Fibroblast of skin of left biceps (primary cell): ENCODE measurements at regions not wholly inside any gene's neighbourhood (a gene's known extent, or its start where the extent isn't known, plus 50 kb on each side); places are given as distances from the start of the nearest gene placed in this dataset.
"Not testable (repeated sequence)": the region's sequence is repeated elsewhere in the genome, so short reads cannot be mapped to it uniquely, and the experiment has no call there.

Source experiments
- DNase-seq, 2 experiments: peaks; one replicate each; pipeline ENCODE4 v3.0.0-alpha.2; 2013; ENCODE audit warnings: low read depth in 2 of 2

DNA sequence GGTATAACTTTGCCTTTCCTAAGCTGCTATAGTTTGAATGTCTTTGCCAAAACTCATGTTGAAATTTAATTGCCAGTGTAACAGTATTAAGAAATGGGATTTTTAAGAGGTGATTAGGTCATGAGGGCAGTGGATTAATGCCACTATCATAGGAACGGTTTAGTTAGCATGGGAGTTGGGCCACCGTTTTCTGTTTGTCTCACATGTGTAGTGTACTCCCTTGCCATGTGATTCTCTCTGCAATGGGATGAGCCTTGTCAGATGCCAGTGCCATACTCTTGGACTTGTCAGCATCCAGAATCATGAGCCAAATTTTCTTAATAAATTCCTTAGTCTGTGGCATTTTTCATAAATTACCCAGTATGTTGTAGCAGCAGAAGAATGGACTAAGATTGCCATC is 388.9 kb upstream of the RGPD4 start:
- DNase-seq = no peak

- DNase-seq = no peak
Measured at GRCh38 chr2:107448160-107448559, 378.5 kb upstream of the RGPD4 start.

DNA sequence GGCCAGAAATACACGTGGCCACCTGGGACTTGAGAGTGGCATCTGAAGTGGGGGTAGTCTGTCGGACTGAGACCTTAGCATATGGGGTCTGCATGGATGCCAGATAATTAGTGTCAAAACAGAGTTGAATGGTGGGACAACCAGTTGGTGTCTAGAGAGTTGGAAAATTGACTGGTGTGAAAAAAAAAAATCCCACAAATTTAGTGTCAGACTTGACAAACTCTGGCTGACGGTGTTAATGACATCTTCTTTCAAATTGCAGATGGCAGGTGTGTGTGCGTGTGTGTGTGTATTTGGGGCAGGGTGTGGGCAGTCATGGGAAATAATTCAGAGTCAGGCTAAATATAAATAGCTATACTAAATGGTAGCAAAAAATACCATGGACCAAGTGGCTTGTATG is 365.4 kb upstream of the RGPD4 start:
- no peak for DNase-seq

DNA sequence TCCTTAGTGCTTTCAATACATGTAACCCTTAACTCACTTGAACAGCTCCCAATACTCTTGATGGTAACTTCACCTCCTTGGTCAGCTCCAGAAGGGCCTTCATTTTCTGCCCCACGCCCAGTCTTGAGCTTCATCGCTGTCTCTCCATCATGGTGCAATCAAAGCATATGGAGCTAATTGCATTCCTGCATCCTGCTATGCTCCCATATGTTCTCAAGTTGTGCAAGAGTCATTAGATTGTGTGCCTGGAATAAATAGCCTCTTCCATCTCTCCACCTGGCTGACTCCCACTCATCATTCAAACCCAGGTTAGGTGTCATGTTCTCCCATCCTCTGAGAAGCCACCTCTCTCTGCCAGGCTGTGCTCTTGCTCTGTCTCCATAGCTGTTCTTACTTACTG is 364.5 kb upstream of the RGPD4 start:
- DNase-seq = no peak

GRCh38 chr2:107466241-107466640 is 360.5 kb upstream of the RGPD4 start:
- DNase-seq = no peak

GRCh38 chr2:107466984-107467773 is 359.5 kb upstream of the RGPD4 start:
- DNase-seq = no peak

GRCh38 chr2:107469437-107469995 is 357.2 kb upstream of the RGPD4 start:
- DNase-seq = no peak

- DNase-seq = no peak
Measured at GRCh38 chr2:107473150-107473549, 353.5 kb upstream of the RGPD4 start.

DNA sequence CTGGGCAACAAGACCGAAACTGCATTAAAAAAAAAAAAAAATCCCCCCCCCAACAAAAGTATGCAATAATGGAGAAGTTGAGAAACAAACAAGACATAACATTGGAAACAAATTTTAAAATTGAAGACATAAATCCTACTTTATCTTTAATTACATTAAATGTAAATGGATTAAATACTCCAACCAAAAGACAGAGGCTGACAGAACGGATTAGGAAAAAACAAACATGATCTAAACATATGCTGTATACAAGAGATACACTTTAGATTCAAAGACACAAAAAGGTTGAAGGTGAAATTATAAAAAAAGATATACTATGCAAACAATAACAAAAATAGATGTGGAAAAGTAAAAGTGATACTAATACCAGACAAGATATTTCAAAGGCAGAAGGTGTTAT is 350.8 kb upstream of the RGPD4 start:
- DNase-seq = no peak

DNA sequence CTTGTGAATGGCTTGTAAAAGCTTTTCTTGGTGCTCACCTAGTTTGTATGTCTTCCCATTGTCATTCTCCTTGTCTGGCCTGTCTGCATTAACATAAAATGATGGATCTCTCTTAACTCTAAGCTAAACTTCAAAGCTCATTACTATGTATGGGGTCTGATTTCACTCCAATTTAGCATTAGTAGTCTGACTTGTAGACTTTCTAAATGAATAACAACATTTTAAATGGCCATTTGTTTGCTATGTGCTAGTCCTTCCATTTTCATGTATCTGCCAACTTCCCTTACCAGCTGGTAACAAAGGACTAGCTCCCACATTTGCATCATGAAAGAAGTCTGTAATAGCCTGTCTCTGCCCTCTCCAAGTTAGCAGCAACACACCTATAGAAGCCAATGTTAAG is 324.2 kb upstream of the RGPD4 start:
- no peak for DNase-seq

GRCh38 chr2:107511970-107512789 is 314.5 kb upstream of the RGPD4 start:
- no peak for DNase-seq

- DNase-seq = peak; percentile 19 to 27
Measured at GRCh38 chr2:107525406-107525805, 301.3 kb upstream of the RGPD4 start.

DNA sequence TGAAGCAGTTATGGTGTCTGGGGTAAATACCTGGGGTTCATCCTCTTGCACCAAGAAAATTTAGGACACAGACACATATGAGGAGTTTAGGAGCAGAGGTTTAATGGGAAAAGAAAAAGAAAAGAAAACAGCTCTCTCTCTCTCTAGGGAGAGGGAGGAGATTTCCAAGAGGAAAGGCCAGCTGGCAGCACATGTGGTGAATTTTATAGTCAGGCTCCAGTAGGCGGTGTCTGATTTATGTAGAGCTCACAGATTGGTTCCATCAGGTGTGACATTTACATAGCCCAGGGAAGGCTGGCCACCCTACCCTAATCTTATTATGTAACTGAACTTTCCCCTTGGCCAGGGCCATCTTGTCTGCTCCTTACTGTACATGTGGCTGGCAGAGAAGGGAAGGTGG is 297.5 kb upstream of the RGPD4 start:
- DNase-seq = no peak

DNA sequence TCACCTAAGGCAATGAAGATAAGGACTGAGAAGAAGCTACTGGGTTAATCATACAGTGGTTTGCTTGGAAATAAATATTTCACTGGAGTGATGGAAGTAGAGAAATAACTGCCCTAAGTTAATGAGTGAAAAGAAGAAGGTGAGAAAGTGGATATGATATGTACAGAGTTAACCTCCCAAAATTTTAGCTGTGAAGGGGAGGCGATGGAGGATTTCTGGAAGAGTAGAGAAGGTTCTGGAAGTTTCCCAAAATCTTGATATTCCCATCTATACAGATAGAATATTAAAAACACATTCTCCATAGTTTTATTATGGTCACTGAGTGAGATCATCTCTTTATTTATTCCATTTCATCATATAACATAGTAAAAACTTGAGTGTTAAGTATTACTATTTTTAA is 296.6 kb upstream of the RGPD4 start:
- DNase-seq = no peak

- no peak for DNase-seq
Measured at GRCh38 chr2:107534926-107535325, 291.8 kb upstream of the RGPD4 start.

- DNase-seq = not testable (repeated sequence)
Measured at GRCh38 chr2:107535905-107536689, 290.6 kb upstream of the RGPD4 start.

- no peak for DNase-seq
Measured at GRCh38 chr2:107542314-107542740, 284.4 kb upstream of the RGPD4 start.

- no peak for DNase-seq
Measured at GRCh38 chr2:107543793-107544192, 282.9 kb upstream of the RGPD4 start.

DNA sequence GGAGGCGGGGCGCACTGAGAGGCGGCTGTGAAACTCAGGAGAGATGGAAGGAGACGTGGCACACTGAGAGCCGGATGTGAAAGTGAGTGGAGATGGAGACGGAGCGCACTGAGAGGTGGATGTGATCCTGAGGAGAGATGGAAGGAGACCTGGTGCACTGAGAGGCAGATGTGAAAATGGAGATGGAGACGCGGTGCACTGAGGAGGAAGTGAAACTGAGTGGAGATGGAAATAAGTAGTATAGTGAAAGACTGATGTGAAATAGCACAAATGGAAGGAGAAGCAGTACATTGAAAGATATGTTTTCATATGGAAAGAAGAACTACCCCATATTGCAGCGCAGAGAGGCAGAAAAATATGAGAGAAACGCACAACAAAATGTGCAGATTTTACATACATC is 281.6 kb upstream of the RGPD4 start:
- no peak for DNase-seq

GRCh38 chr2:107545851-107546250 is 280.8 kb upstream of the RGPD4 start:
- no peak for DNase-seq

DNA sequence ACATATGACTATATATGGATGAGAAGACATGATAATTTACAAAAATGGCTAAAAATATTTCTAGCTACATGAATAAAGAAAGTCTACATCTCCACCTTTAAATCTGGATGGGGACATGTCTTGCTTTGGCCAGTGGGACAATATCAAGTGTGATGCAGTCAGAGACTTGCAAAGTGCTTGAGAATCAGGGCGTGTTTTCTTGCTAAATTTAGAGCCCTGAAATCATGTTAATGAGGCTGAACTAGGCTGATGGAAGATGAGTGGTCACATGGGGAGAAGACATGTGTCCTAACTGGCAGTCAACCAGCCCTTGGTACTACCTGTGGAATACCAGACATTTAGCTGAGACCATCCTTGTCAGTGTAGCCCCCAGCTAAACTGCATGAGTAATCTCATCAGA is 278.5 kb upstream of the RGPD4 start:
- no peak for DNase-seq

- no peak for DNase-seq
Measured at GRCh38 chr2:107553046-107553445, 273.6 kb upstream of the RGPD4 start.
